ENCODE measurements at regions not wholly inside any gene's neighbourhood (a gene's known extent, or its start where the extent isn't known, plus 50 kb on each side); places are given as distances from the start of the nearest gene placed in this dataset.

GRCh38 chr10:28939281-28940157, 262.2 kb downstream of the BAMBI start:
- ChIA-PET CTCF (interaction anchor here (0.7 kb wide), 1 partner anchor 83 kb away, joined by 3 read pairs; no protein-coding TSS in a partner anchor), POLR2A (interaction anchor here (0.7 kb wide), 2 partner anchors 51 to 100 kb away, joined by 3 read pairs; no protein-coding TSS in a partner anchor)
- H3K9me3 ChIP-seq (ENCODE audit: control insufficient read depth, insufficient read depth, low read length) = no peaks in the 10 kb centered on the region; the same call in 1 of the 2 replicates
- no peak overlapping the region for H3K27ac ChIP-seq (ENCODE audit: low read depth, low read length)
- peak; percentile 37 for TF ChIP-seq CTCF (IDR thresholded peaks at IDR 0.05; ENCODE audit: low read depth, low read length)
- DNase-seq (ENCODE audit: low read depth, low spot score) = no peak
- no peak overlapping the region for H3K4me3 ChIP-seq (ENCODE audit: low read depth, low read length)
- no peaks in the 10 kb centered on the region for H3K27me3 ChIP-seq (ENCODE audit: control insufficient read depth, insufficient read depth, low read length)

DNA sequence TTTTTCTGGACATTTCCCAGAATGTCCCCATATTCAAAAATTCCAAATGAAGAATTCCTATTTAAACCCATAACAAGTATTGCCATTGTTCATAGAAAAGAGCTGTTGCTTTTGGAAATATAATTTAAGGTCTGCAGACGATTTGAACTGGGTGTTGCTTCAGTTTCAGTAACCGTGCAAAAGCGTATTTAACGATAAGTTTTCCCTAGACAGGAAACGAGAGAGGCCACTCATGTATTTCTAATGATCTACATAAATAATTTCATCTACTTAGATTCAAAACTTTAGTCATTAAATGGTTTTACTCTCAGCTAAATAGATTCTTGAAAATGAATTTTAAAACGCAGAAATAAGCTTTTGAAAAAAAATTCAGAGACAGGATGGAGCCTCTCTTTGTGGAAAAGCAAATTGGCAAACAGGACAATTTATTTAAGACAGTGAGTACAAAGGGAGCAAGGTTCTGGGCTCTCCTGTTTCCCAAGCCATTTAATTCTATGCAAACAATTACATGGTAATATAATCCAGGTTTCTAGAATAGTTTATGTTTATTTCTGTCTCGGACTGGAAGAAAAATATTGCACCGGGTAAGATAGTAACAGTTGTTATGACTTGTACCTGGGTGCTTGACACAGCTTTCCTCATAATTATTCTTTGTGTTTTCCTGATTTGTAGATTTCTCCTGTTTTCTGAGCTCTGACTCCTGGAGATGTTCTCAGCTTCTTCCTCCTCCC, 263.0 kb downstream of the BAMBI start:
- no peaks in the 10 kb centered on the region; the same call in 1 of the 2 replicates for H3K9me3 ChIP-seq (ENCODE audit: control insufficient read depth, insufficient read depth, low read length)
- no peak for TF ChIP-seq CTCF (IDR thresholded peaks at IDR 0.05; ENCODE audit: low read depth, low read length)
- POLR2A ChIA-PET = interaction anchor here (0.7 kb wide), 2 partner anchors 50 to 101 kb away, joined by 3 read pairs; no protein-coding TSS in a partner anchor
- CTCF ChIA-PET = no interaction called here
- no peak for DNase-seq (ENCODE audit: low read depth, low spot score)
- H3K27ac ChIP-seq (ENCODE audit: low read depth, low read length) = no peak overlapping the region
- H3K4me3 ChIP-seq (ENCODE audit: low read depth, low read length) = no peak overlapping the region
- H3K27me3 ChIP-seq (ENCODE audit: control insufficient read depth, insufficient read depth, low read length) = no peaks in the 10 kb centered on the region

DNA sequence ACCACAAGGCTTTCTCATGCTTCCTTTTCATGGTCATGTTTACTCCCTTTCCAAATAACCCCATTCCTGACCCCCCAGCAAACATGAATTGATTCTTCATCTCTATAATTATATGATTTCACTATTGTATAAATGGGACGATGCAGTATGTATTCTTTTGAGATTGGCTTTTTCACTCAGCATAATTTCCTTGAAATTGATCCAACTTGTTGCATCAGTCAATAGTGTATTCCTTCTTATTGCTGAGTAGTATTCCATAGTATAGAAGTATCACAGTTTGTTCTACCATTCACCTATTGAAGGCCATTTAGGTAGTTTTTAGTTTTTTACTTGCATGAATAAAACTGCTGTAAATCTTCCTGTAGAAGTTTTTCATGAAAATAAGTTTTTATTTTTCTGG, 264.7 kb downstream of the BAMBI start:
- no peak for TF ChIP-seq CTCF (IDR thresholded peaks at IDR 0.05; ENCODE audit: low read depth, low read length)
- CTCF ChIA-PET = interaction anchor here (0.6 kb wide), 1 partner anchor 188 kb away, joined by 3 read pairs; no protein-coding TSS in a partner anchor

DNA sequence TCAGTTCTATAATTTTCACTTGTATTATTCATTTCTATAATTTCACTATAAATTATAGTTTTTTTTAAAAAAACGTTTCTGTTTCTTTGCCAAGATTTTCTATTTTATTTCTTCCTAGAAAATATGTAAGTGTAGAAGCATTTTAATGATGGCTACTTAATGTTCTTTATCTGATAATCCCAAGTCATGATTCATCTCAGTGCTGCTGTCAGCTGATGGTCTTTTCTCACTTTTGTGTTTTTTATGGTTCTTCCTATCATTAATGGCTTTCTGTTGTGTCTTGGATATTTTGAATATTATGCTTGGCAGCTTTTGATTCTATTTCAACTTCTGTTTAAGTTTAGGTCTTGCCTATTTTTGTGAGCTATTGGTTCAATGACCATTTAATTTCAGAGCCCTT, 268.6 kb downstream of the BAMBI start:
- ChIA-PET POLR2A (no interaction called here), CTCF (no interaction called here)
- DNase-seq (ENCODE audit: low read depth, low spot score) = no peak
- Histone ChIP-seq H3K27ac (ENCODE audit: low read depth, low read length) (no peak overlapping the region), H3K4me3 (ENCODE audit: low read depth, low read length) (no peak overlapping the region), H3K9me3 (ENCODE audit: control insufficient read depth, insufficient read depth, low read length) (no peaks in the 10 kb centered on the region; the same call in 1 of the 2 replicates), H3K27me3 (ENCODE audit: control insufficient read depth, insufficient read depth, low read length) (no peaks in the 10 kb centered on the region)
- TF ChIP-seq CTCF (IDR thresholded peaks at IDR 0.05; ENCODE audit: low read depth, low read length) = no peak

More for the DNA sequence above, 264.7 kb downstream of the BAMBI start:
- H3K4me3 ChIP-seq (ENCODE audit: low read depth, low read length) = no peak overlapping the region
- DNase-seq (ENCODE audit: low read depth, low spot score) = no peak
- H3K9me3 ChIP-seq (ENCODE audit: control insufficient read depth, insufficient read depth, low read length) = no peaks in the 10 kb centered on the region; the same call in 1 of the 2 replicates
- POLR2A ChIA-PET = no interaction called here
- H3K27ac ChIP-seq (ENCODE audit: low read depth, low read length) = no peak overlapping the region
- no peaks in the 10 kb centered on the region for H3K27me3 ChIP-seq (ENCODE audit: control insufficient read depth, insufficient read depth, low read length)
